ENCODE measurements at regions not wholly inside any gene's neighbourhood (a gene's known extent, or its start where the extent isn't known, plus 50 kb on each side); places are given as distances from the start of the nearest gene placed in this dataset.
"Not testable (repeated sequence)": the region's sequence is repeated elsewhere in the genome, so short reads cannot be mapped to it uniquely, and the experiment has no call there.

DNA sequence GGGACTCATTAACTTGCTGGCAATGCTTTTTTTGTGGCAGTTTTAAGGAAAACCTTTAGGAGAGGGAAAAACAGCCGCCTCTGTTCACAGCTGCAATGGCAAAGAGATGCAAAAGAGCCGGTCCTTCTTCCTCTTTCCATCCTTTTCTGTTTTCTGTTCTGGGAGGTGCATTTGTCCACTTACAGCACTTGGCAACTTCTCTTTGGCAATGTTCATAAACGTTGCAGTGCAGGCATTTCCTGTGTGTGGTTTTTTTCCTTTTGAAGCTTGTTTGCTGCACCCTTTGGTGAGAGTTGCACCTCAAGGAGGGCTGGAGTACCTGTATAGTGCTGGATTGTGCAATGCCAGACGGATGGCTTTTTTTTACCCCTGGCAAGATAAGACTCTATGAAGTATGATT lies 53.9 kb upstream of the HABP2 start:
- Histone ChIP-seq H3K9ac (ENCODE audit: low read length) (no peak overlapping the region), H4K20me1 (ENCODE audit: insufficient read depth, low read length) (no peaks in the 10 kb centered on the region), H2AFZ (ENCODE audit: low read depth, low read length) (no peak overlapping the region), H3K9me3 (ENCODE audit: insufficient read depth, low read length) (no peaks in the 10 kb centered on the region), H3K4me1 (ENCODE audit: low read length) (no peaks in the 10 kb centered on the region), H3K27me3 (ENCODE audit: low read depth, low read length) (no peaks in the 10 kb centered on the region), H3K36me3 (replicated peaks; ENCODE audit: low read depth, low read length) (no peaks in the 10 kb centered on the region), H3K4me2 (ENCODE audit: low read length) (no peak overlapping the region), H3K4me3 (ENCODE audit: low read length) (no peak overlapping the region), H3K27ac (ENCODE audit: low read length) (no peak overlapping the region), H3K79me2 (ENCODE audit: low read length) (no peaks in the 10 kb centered on the region)
- TF ChIP-seq, protein P1, sequence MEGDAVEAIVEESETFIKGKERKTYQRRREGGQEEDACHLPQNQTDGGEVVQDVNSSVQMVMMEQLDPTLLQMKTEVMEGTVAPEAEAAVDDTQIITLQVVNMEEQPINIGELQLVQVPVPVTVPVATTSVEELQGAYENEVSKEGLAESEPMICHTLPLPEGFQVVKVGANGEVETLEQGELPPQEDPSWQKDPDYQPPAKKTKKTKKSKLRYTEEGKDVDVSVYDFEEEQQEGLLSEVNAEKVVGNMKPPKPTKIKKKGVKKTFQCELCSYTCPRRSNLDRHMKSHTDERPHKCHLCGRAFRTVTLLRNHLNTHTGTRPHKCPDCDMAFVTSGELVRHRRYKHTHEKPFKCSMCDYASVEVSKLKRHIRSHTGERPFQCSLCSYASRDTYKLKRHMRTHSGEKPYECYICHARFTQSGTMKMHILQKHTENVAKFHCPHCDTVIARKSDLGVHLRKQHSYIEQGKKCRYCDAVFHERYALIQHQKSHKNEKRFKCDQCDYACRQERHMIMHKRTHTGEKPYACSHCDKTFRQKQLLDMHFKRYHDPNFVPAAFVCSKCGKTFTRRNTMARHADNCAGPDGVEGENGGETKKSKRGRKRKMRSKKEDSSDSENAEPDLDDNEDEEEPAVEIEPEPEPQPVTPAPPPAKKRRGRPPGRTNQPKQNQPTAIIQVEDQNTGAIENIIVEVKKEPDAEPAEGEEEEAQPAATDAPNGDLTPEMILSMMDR (IDR thresholded peaks at IDR 0.05; ENCODE audit: low read depth, low read length): no peak
- TF ChIP-seq EZH2phosphoT487 (IDR thresholded peaks at IDR 0.05; ENCODE audit: low read depth): no peak

DNA sequence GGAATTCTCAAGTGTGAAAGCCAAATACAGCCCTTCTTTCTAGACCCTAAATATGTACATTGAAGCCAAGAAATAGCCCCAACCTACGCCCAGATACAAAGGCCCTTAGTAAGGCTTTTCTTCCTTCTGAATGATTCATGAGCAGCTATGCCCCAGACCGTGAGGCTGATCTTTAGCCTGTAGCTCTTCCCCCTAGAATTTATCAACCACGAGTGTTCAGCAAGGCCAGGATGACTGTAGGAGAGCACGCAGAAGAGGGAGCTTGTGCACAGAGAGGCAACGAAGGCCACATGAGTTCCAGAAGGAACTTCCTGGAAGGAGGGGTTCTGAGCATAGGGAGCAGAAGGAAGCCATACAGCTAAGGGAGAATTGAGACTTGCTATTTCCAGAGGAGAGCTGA lies 53.0 kb upstream of the HABP2 start:
- Histone ChIP-seq H3K4me3 (ENCODE audit: low read length) (no peak overlapping the region), H3K9ac (ENCODE audit: low read length) (no peak overlapping the region), H3K4me2 (ENCODE audit: low read length) (no peak overlapping the region), H3K36me3 (replicated peaks; ENCODE audit: low read depth, low read length) (no peaks in the 10 kb centered on the region), H3K9me3 (ENCODE audit: insufficient read depth, low read length) (no peaks in the 10 kb centered on the region), H3K4me1 (ENCODE audit: low read length) (no peaks in the 10 kb centered on the region), H2AFZ (ENCODE audit: low read depth, low read length) (no peak overlapping the region), H4K20me1 (ENCODE audit: insufficient read depth, low read length) (no peaks in the 10 kb centered on the region), H3K27ac (ENCODE audit: low read length) (no peak overlapping the region), H3K27me3 (ENCODE audit: low read depth, low read length) (no peaks in the 10 kb centered on the region), H3K79me2 (ENCODE audit: low read length) (no peaks in the 10 kb centered on the region)
- TF ChIP-seq EZH2phosphoT487 (IDR thresholded peaks at IDR 0.05; ENCODE audit: low read depth): no peak
- TF ChIP-seq, protein P1 (IDR thresholded peaks at IDR 0.05; ENCODE audit: low read depth, low read length): no peak

DNA sequence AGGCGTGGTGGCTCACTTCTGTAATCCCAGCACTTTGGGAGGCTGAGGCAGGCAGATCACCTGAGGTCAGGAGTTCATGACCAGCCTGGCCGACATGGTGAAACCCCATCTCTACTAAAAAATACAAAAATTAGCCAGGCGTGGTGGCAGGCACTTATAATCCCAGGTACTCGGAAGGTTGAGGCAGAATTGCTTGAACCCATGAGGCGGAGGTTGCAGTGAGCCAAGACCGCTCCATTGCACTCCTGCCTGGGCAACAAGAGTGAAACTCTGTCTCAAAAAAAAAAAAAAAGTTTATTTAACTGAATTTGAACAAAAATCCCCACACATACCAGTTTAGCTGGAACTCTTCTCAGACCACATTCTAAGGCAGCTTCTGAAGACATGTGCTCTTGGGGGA lies 51.8 kb upstream of the HABP2 start:
- H3K9ac ChIP-seq (ENCODE audit: low read length); H3K27me3 ChIP-seq (ENCODE audit: low read depth, low read length); H2AFZ ChIP-seq (ENCODE audit: low read depth, low read length); H3K36me3 ChIP-seq (replicated peaks; ENCODE audit: low read depth, low read length); H3K9me3 ChIP-seq (ENCODE audit: insufficient read depth, low read length); H3K27ac ChIP-seq (ENCODE audit: low read length); H4K20me1 ChIP-seq (ENCODE audit: insufficient read depth, low read length); H3K4me1 ChIP-seq (ENCODE audit: low read length); H3K4me3 ChIP-seq (ENCODE audit: low read length); H3K79me2 ChIP-seq (ENCODE audit: low read length); H3K4me2 ChIP-seq (ENCODE audit: low read length): not testable (repeated sequence)

Measured in OCI-LY3 (cell line).